Keratinocyte (primary cell): ENCODE measurements at regions not wholly inside any gene's neighbourhood (a gene's known extent, or its start where the extent isn't known, plus 50 kb on each side); places are given as distances from the start of the nearest gene placed in this dataset.

Source experiments
- CTCF ChIP-seq, 3 experiments: IDR thresholded peaks in 1 of 3; conservative IDR thresholded peaks in 1 of 3; optimal IDR thresholded peaks in 1 of 3; 2 replicates in 2 of 3; 3 replicates in 1 of 3; pipeline versions ENCODE3 to v1.5.1; 2011; ENCODE audit warnings: low read length in 3 of 3, mild to moderate bottlenecking in 3 of 3, moderate library complexity in 2 of 3, control low read depth in 1 of 3, inconsistent platforms in 1 of 3; ENCODE audit not compliant: insufficient read depth in 2 of 3; ENCODE audit errors: extremely low read depth in 1 of 3
- EZH2 ChIP-seq: IDR thresholded peaks from one replicate; pipeline ENCODE4 v1.6.1; 2012; ENCODE audit warnings: inconsistent platforms, mild to moderate bottlenecking, low read length, moderate library complexity

- TF ChIP-seq CTCF (optimal IDR thresholded peaks at IDR 0.05 in 1 of 3, IDR thresholded peaks at IDR 0.05 in 1 of 3, conservative IDR thresholded peaks at IDR 0.05 in 1 of 3; ENCODE audit: extremely low read depth in 1 of 3, insufficient read depth in 2 of 3, low read length in 3 of 3) (no peak), EZH2 (no peak)
These were observed 136.6 kb downstream of the IQUB start for GRCh38 chr7:123397746-123398338.
